Stimulated activated CD4-positive, alpha-beta T cell treated with anti-CD3 and anti-CD28 coated beads, Interleukin-1b, Interleukin-23, amount 100 ng/mL, for 24 hours (primary cell): ENCODE measurements at regions not wholly inside any gene's neighbourhood (a gene's known extent, or its start where the extent isn't known, plus 50 kb on each side); places are given as distances from the start of the nearest gene placed in this dataset.

Experiments
- DNase-seq, 4 experiments: peaks; one replicate each; pipeline ENCODE4 v3.0.0-alpha.2; 2020; ENCODE audit warnings: low read depth in 4 of 4, low spot score in 1 of 4

- no peak for DNase-seq
These were observed 130.0 kb downstream of the ERMARD start for GRCh38 chr6:169881398-169881797.

DNA sequence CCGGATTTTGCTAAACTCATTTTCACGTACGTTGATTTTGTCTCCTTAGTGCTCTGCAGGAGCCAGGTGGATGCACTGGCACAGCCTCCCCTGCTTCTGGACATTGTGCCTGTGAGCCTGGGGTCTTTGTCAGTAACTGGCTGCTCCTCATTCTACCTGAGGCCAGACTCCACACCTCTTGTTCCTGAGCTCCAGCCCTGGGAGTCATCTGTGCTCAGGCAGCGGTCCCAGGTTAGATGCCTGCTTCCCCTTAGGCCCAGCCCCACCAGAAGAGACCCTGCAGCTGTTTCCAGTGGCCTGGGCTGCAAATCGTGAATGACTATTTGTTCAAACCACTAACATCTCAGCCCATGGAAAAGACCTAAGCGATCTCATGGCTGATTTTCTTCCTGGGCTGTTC lies 129.1 kb downstream of the ERMARD start:
- DNase-seq, result no peak

DNA sequence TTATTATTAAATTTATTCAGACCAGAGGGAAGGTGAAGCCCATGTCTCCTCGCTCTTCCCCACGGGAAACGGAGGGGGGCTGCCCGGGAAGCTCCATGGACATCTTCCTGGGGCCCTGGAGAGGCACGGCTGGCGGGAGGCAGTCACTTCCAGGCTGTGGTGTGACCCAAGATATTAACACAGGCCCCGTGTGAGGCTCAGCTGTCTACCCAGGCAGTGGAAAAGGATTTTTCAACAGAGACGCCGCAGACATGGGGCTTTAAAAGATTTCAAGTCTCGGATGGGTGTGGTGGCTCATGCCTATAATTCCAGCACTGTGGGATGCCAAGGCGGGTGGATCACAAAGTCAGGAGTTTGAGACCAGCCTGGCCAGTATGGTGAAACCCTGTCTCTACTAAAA lies 117.9 kb downstream of the ERMARD start:
- no peak for DNase-seq

DNA sequence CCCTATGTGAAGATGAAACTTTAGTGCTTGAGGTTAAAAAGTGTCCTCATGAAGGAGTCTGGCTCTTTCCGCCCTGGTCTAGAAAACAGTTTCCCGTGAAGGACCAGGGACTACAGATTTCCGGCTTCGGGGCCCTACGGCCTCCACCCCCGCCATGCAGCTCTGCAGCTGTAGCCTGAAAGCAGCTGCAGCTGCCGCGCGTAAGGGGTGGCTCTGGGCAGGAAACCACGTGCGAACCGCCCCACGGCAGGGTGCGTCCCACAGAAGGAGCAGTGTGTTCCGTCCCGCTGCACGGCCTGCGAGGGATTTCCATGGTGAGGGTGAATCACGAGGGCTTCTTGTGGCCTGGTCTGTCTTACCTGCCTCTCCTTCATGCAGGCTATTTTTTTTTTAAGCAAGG lies 117.0 kb downstream of the ERMARD start:
- DNase-seq, result peak in 2 of 4 experiments; percentile 2 to 14

GRCh38 chr6:169867751-169868191 lies 116.3 kb downstream of the ERMARD start:
- DNase-seq, result no peak

DNA sequence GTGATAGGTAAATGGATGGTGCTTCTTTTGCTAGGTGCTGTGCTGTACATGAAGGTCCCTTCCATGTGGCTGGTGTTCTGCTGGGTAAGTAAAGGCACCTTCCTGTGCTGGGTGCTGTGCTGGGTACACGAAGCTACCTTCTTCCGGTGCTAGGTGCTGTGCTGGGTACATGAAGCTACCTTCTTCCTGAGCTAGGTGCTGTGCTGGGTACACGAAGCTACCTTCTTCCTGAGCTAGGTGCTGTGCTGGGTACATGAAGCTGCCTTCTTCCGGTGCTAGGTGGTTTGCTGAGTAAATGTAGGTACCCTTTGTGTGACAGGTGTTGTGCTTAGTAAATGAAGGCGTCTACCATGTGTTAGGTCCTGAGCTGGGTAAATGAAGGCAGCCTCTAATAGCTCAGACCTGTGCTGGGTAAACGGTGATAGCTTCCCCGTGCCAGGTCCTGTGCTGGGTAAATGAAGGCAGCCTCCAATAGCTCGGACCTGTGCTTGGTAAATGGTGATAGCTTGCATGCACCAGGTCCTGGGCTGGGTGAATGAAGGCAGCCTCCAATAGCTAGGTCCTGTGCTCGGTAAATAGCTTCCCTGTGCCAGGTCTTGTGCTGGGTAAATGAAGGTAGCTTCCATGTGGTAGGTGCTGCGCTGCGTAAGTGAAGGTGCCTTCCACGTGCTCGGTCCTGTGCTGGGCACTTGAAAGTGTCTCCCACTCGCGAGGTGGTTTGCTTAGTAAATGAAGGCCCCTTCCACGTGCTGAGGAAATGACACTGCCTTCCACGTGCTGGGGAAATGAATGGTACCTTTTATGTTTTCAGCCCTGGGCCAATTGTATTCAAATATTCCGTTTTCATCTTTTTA lies 115.5 kb downstream of the ERMARD start:
- no peak for DNase-seq

DNA sequence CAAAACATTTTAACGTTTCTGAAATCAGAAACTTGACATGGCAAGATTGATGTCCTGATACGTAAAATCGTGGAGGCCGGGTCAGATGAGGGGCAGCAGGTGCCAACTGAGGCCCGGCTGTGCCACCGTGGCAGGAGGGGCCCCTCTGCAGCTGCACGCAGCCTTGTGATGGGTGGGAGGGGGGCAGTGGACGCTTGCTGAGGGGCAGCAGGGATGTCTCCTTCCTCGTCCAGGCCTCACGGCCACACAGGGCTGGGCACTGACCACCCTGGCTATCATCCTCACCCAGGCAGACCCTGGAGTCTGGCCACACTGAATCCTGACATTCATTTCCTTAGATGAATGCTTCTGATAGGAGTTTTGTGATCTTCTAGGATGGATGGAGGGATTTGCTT lies 114.7 kb downstream of the ERMARD start:
- DNase-seq, result no peak

GRCh38 chr6:169865346-169866139 lies 114.1 kb downstream of the ERMARD start:
- DNase-seq, result no peak

GRCh38 chr6:169864148-169865020 lies 113.0 kb downstream of the ERMARD start:
- DNase-seq, result no peak

- DNase-seq, result no peak
These were observed 112.3 kb downstream of the ERMARD start for GRCh38 chr6:169863710-169864109.

DNA sequence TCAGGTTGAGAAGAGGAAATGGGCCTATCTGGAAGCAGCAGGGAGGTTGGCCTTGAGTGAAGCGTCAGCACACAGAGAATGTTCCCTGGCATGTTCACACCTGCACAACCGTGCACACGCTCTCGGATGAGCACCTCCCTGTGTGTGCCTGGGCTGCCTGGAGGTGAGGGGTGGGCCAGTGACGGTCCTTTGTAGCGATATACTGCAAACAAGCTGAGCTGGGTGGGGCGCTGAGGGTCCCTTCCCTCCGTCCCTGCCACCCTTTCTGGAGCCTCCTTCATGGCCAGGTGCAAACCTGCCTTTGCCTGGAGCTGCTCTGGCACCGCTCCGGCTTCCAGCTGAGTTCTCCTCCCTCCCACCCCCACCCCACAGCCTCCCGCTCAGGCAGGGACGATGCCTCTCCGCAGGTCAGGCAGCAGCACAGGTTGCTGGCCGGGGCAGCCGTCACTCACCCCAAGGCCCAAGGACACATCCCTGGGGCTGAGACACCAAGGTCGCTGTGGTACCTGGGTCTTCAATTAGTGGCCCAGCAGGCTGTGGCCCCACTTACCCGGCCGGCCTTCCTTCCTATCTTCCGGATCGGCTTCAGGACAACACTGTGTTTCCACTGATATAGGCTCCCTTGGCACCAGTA lies 111.6 kb downstream of the ERMARD start:
- DNase-seq, result no peak

DNA sequence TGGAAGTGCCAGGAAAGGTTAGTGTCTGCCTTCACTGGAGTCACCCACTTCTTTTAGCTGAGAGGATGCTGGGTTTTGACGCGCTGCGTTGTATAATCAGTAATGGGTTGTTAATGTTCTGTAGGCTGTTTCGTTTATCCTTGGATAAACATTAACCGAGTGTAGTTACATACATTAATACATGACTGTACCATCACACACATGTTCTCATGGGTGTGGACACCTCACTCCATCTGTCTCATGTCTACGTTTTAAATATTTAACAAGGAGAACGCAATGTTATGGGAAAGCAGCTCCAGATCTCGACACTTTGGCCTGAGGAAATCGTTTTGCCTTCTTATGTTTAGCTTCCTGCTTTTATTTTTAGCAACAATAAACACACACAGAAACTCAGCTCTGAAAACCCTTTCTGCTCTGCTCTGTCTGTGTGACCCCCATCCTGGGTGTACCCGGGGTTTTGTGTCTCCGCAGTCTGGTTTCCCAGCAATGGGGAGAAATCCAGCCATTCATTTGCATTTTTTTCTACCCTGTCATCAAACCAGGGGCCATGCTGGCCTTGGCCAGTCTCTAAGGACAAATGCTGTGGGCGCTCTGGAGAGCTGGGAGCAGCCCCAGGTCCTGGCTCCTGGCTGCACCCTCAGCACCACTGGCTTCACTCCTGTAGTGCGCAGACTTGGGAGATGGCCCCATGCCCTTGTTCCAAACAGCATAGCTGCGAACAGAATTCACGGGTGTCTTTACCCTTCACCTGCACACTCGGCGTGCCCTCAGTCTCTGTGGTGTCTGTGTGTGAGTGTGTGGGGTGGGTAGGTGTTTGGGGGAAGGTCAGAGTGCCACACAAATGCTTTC lies 110.8 kb downstream of the ERMARD start:
- DNase-seq, result no peak

DNA sequence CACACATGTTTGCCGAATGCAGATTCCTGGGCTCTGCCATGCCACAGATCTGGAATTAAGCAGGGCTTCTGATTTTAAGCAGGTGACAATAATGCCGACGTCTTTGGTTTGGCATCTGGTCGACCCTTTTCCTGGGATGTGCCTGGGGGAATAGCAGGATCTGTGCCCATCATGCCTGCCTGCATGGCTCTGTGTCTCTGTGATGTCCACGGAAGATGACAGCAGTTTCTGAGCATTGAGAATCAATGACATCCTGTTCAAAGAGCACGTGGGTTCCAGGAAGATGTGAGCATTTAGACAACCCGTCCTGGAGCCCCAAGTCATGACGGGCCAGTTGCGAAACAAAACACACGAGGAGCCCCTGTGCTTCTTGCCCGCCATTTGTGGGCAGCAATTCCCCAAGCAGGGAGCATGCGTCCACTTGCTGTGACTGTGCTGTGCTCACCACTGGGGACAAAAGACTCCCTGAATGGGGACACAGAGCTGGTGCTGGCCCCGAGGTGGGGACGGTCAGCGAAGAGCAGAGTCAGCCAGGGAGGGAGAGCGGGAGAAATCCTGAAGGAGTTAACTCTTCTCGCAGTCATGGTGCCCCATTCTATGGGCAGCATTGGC lies 110.1 kb downstream of the ERMARD start:
- no peak for DNase-seq

GRCh38 chr6:169859978-169860703 lies 108.7 kb downstream of the ERMARD start:
- DNase-seq, result no peak

GRCh38 chr6:169859401-169859977 lies 108.1 kb downstream of the ERMARD start:
- DNase-seq, result no peak

DNA sequence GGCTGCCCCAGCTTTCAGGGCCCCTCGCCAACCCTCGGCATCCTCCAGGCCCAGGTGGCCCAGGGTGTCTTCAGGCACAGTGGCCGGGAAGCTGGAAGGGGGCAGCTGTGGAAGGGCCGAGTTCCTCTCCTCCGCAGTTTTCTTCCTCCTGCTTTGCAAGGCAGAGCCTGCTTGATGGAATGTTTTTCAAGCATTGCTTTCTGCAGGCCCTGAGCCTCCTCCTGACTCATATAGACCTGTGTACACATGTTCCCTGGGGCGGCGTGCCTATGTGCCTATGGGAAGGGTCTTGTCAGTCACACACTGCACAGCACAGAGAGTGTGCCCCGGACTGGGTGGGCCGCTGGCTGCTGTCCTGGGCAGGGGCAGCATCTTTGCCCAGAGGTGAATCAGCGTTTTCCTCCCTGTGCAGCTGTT lies 107.5 kb downstream of the ERMARD start:
- no peak for DNase-seq

DNA sequence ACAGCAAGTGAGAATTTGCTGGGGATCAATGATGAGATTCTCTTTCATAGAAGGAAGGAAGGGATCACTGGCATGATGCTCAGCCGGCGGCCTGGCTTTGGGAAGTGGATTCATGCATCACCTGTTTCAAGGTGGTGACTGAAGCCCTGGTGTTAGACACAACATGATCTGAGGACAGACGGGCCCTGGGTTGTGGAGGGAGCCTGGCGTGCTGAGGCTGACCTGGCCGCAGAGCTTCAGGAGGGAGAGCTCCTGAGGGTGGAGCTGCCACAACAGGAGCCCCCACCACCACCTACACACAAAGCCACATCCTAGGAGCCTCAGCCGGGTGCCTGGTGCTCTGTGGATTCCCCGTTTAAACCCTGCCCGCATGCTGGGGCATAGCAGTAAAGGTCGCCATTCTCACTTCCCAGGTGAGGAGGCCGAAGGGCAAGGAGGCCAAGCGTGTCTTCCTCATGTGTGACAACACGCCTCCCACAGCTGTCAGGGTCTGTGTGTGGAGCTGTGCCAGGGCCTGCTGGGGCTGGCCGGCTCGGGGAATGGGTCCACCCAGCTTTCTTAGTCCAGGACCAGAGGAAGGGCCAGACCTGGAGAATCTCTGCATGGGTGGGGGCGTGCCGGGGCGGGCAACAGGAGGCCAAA lies 107.0 kb downstream of the ERMARD start:
- no peak for DNase-seq
